Activated CD4-positive, alpha-beta memory T cell treated with anti-CD3 and anti-CD28 coated beads for 36 hours (primary cell): ENCODE measurements at regions not wholly inside any gene's neighbourhood (a gene's known extent, or its start where the extent isn't known, plus 50 kb on each side); places are given as distances from the start of the nearest gene placed in this dataset.

Experiments
- CTCF ChIA-PET: fragments of 350-600 bp; sonication (Branson Sonifier 250); formaldehyde crosslinking; loops from one replicate; lab custom pipeline; 2021; ENCODE audit warnings: antibody characterized with exemption, inconsistent platforms; lab: Charles Lee
- POLR2A ChIA-PET: fragments of 350-600 bp; sonication (Branson Sonifier 250); formaldehyde crosslinking; loops from one replicate; lab custom pipeline; 2021; ENCODE audit warnings: antibody characterized with exemption; lab: Charles Lee
- DNase-seq: peaks from one replicate; pipeline ENCODE4 v3.0.0-alpha.2; 2020
- H3K27ac Mint-ChIP-seq: one replicate; pipeline ENCODE4 v1.8.0; 2021; ENCODE audit warnings: mixed read lengths
- H3K27me3 Mint-ChIP-seq: one replicate; pipeline ENCODE4 v1.8.0; 2021; ENCODE audit warnings: mixed read lengths
- H3K36me3 Mint-ChIP-seq: one replicate; pipeline ENCODE4 v1.8.0; 2021; ENCODE audit warnings: mixed read lengths
- H3K4me1 Mint-ChIP-seq: one replicate; pipeline ENCODE4 v1.8.0; 2021; ENCODE audit warnings: low read depth, mixed read lengths
- H3K4me3 Mint-ChIP-seq: one replicate; pipeline ENCODE4 v1.8.0; 2021; ENCODE audit warnings: mild to moderate bottlenecking, mixed read lengths
- H3K9me3 Mint-ChIP-seq: one replicate; pipeline ENCODE4 v1.8.0; 2021; ENCODE audit warnings: mixed read lengths
- intact Hi-C: fragments of 100-400 bp; cut with micrococcal nuclease; formaldehyde crosslinking; loops from one replicate; pipeline ENCODE4 v1.15.1; 2023

- Mint-ChIP-seq H3K9me3 (no peaks in the 10 kb centered on the region), H3K36me3 (no peaks in the 10 kb centered on the region), H3K4me1 (peaks cover 2% of the 10 kb centered on the region), H3K27ac (no peak overlapping the region), H3K4me3 (no peak overlapping the region), H3K27me3 (peaks cover 17% of the 10 kb centered on the region)
- ChIA-PET CTCF (no interaction called here), POLR2A (no interaction called here)
- DNase-seq, result no peak
- intact Hi-C loops, result no loop called here
Observed at GRCh38 chr17:45700171-45701090, 83.7 kb upstream of the CRHR1 start.

GRCh38 chr17:45702666-45703266, 81.4 kb upstream of the CRHR1 start:
- H3K9me3 Mint-ChIP-seq, result no peaks in the 10 kb centered on the region
- DNase-seq, result no peak
- H3K4me3 Mint-ChIP-seq, result no peak overlapping the region
- no peaks in the 10 kb centered on the region for H3K36me3 Mint-ChIP-seq
- peaks cover 20% of the 10 kb centered on the region for H3K27me3 Mint-ChIP-seq
- CTCF ChIA-PET, result no interaction called here
- intact Hi-C loops, result no loop called here
- peaks cover 3% of the 10 kb centered on the region for H3K4me1 Mint-ChIP-seq
- H3K27ac Mint-ChIP-seq, result no peak overlapping the region
- POLR2A ChIA-PET, result no interaction called here

GRCh38 chr17:45703348-45703747, 80.8 kb upstream of the CRHR1 start:
- peaks cover 22% of the 10 kb centered on the region for H3K27me3 Mint-ChIP-seq
- H3K27ac Mint-ChIP-seq, result no peak overlapping the region
- H3K4me3 Mint-ChIP-seq, result no peak overlapping the region
- POLR2A ChIA-PET, result no interaction called here
- no peak for DNase-seq
- no peaks in the 10 kb centered on the region for H3K36me3 Mint-ChIP-seq
- intact Hi-C loops, result no loop called here
- H3K4me1 Mint-ChIP-seq, result peaks cover 3% of the 10 kb centered on the region
- H3K9me3 Mint-ChIP-seq, result no peaks in the 10 kb centered on the region
- CTCF ChIA-PET, result interaction anchor here (1.3 kb wide), 1 partner anchor 149 kb away, joined by 3 read pairs; no protein-coding TSS in a partner anchor

- peaks cover 3% of the 10 kb centered on the region for H3K4me1 Mint-ChIP-seq
- no peak for DNase-seq
- no peaks in the 10 kb centered on the region for H3K36me3 Mint-ChIP-seq
- H3K9me3 Mint-ChIP-seq, result no peaks in the 10 kb centered on the region
- H3K27me3 Mint-ChIP-seq, result peaks cover 25% of the 10 kb centered on the region
- POLR2A ChIA-PET, result no interaction called here
- no peak overlapping the region for H3K4me3 Mint-ChIP-seq
- CTCF ChIA-PET, result interaction anchor here (1.3 kb wide), 1 partner anchor 148 kb away, joined by 3 read pairs; no protein-coding TSS in a partner anchor
- intact Hi-C loops, result no loop called here
- no peak overlapping the region for H3K27ac Mint-ChIP-seq
Observed at GRCh38 chr17:45703806-45704205, 80.3 kb upstream of the CRHR1 start.

- Mint-ChIP-seq H3K4me1 (peaks cover 3% of the 10 kb centered on the region), H3K27ac (no peak overlapping the region), H3K27me3 (peaks cover 27% of the 10 kb centered on the region), H3K36me3 (no peaks in the 10 kb centered on the region), H3K9me3 (no peaks in the 10 kb centered on the region), H3K4me3 (no peak overlapping the region)
- POLR2A ChIA-PET, result no interaction called here
- CTCF ChIA-PET, result interaction anchor here (1.3 kb wide), 1 partner anchor 148 kb away, joined by 3 read pairs; no protein-coding TSS in a partner anchor
- DNase-seq, result no peak
- intact Hi-C loops, result no loop called here
Observed at GRCh38 chr17:45704251-45704650, 79.9 kb upstream of the CRHR1 start.

GRCh38 chr17:45705123-45706009, 78.8 kb upstream of the CRHR1 start:
- peaks cover 3% of the 10 kb centered on the region for H3K4me1 Mint-ChIP-seq
- peaks cover 29% of the 10 kb centered on the region for H3K27me3 Mint-ChIP-seq
- peak; percentile 24 for DNase-seq
- intact Hi-C loops, result no loop called here
- POLR2A ChIA-PET, result no interaction called here
- H3K4me3 Mint-ChIP-seq, result no peak overlapping the region
- H3K9me3 Mint-ChIP-seq, result no peaks in the 10 kb centered on the region
- CTCF ChIA-PET, result no interaction called here
- no peaks in the 10 kb centered on the region for H3K36me3 Mint-ChIP-seq
- no peak overlapping the region for H3K27ac Mint-ChIP-seq

GRCh38 chr17:45706033-45706432, 78.1 kb upstream of the CRHR1 start:
- no peak for DNase-seq
- POLR2A ChIA-PET, result no interaction called here
- CTCF ChIA-PET, result no interaction called here
- Mint-ChIP-seq H3K27me3 (peaks cover 29% of the 10 kb centered on the region), H3K36me3 (no peaks in the 10 kb centered on the region), H3K4me3 (no peak overlapping the region), H3K9me3 (no peaks in the 10 kb centered on the region), H3K4me1 (peaks cover 3% of the 10 kb centered on the region), H3K27ac (no peak overlapping the region)
- intact Hi-C loops, result no loop called here

GRCh38 chr17:45708707-45709290, 75.3 kb upstream of the CRHR1 start:
- CTCF ChIA-PET, result interaction anchor here (1.0 kb wide), 1 partner anchor 68 kb away, joined by 4 read pairs; no protein-coding TSS in a partner anchor
- no peak for DNase-seq
- POLR2A ChIA-PET, result no interaction called here
- H3K9me3 Mint-ChIP-seq, result no peaks in the 10 kb centered on the region
- intact Hi-C loops, result no loop called here
- H3K27me3 Mint-ChIP-seq, result peaks cover 21% of the 10 kb centered on the region
- H3K4me3 Mint-ChIP-seq, result no peak overlapping the region
- peaks cover 3% of the 10 kb centered on the region for H3K4me1 Mint-ChIP-seq
- H3K27ac Mint-ChIP-seq, result no peak overlapping the region
- no peaks in the 10 kb centered on the region for H3K36me3 Mint-ChIP-seq

- Mint-ChIP-seq H3K4me1 (peaks cover 3% of the 10 kb centered on the region), H3K4me3 (no peak overlapping the region), H3K9me3 (no peaks in the 10 kb centered on the region), H3K27ac (no peak overlapping the region), H3K36me3 (no peaks in the 10 kb centered on the region), H3K27me3 (peaks cover 18% of the 10 kb centered on the region)
- CTCF ChIA-PET, result interaction anchor here (1.0 kb wide), 1 partner anchor 69 kb away, joined by 4 read pairs; no protein-coding TSS in a partner anchor
- DNase-seq, result no peak
- intact Hi-C loops, result no loop called here
- POLR2A ChIA-PET, result no interaction called here
Observed at GRCh38 chr17:45709728-45710288, 74.3 kb upstream of the CRHR1 start.

- Mint-ChIP-seq H3K27me3 (peaks cover 4% of the 10 kb centered on the region), H3K9me3 (no peaks in the 10 kb centered on the region), H3K4me3 (no peak overlapping the region), H3K27ac (no peak overlapping the region), H3K4me1 (no peaks in the 10 kb centered on the region), H3K36me3 (no peaks in the 10 kb centered on the region)
- DNase-seq, result no peak
- CTCF ChIA-PET, result no interaction called here
- POLR2A ChIA-PET, result no interaction called here
- intact Hi-C loops, result no loop called here
Observed at GRCh38 chr17:45715787-45716186, 68.3 kb upstream of the CRHR1 start.

- no peak for DNase-seq
- ChIA-PET POLR2A (no interaction called here), CTCF (no interaction called here)
- Mint-ChIP-seq H3K4me1 (no peaks in the 10 kb centered on the region), H3K27me3 (peaks cover 7% of the 10 kb centered on the region), H3K4me3 (no peak overlapping the region), H3K9me3 (peaks cover under 1% of the 10 kb centered on the region), H3K27ac (no peak overlapping the region), H3K36me3 (no peaks in the 10 kb centered on the region)
- intact Hi-C loops, result no loop called here
Observed at GRCh38 chr17:45718791-45719190, 65.3 kb upstream of the CRHR1 start.
